GM18873 (cell line): ENCODE measurements at regions not wholly inside any gene's neighbourhood (a gene's known extent, or its start where the extent isn't known, plus 50 kb on each side); places are given as distances from the start of the nearest gene placed in this dataset.

ENCODE experiments used
- ATAC-seq: cut with Tn5 transposase; IDR thresholded peaks from one replicate; pipeline ENCODE4 v1.9.1; 2021; ENCODE audit warnings: mild to moderate bottlenecking, moderate library complexity, moderate number of reproducible peaks; ENCODE audit not compliant: unreplicated experiment, low FRiP score

- no peak for ATAC-seq
Measured at GRCh38 chr1:81144240-81144825, 656.4 kb upstream of the ADGRL2 start.

GRCh38 chr1:81142099-81142826, 658.5 kb upstream of the ADGRL2 start:
- no peak for ATAC-seq

DNA sequence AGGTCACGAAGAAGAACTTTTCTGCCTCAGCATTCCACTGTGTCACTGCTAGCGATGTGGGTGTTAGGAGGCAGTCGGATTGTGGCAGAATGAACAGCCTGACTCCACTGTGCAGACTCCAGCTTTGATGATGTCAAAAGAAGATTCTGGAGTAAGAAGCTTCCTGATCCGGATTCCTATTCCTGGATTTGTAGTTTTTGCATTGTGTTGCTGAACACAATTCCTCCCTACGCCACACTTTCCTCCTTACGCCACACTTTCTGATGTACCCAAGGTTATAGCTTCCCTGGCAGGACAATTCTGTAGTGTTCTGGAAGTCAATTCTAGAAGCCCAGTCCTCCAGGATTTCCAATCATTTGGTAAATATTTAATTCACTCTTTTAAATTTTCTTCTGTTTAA, 665.2 kb upstream of the ADGRL2 start:
- ATAC-seq, result no peak

- no peak for ATAC-seq
Measured at GRCh38 chr1:81129776-81130175, 671.0 kb upstream of the ADGRL2 start.

- no peak for ATAC-seq
Measured at GRCh38 chr1:81129366-81129765, 671.4 kb upstream of the ADGRL2 start.

DNA sequence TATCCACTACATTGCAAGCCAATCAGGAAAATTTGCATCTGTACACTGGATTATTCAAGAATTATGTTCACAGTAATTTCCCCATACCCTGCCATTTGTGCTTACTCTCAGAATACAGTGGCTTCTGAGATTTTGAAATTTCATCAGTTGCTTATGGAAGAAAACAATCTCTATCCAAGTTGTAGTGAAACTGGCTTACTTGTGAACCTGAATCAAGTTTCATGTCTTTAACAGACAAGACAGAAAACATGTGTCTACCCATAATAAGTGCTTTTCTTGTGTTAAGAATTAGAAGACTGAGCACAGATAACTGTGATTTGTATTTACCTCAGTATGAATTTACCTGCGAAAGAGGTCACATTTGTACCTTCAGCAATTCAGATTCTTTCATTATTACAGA, 672.7 kb upstream of the ADGRL2 start:
- no peak for ATAC-seq

DNA sequence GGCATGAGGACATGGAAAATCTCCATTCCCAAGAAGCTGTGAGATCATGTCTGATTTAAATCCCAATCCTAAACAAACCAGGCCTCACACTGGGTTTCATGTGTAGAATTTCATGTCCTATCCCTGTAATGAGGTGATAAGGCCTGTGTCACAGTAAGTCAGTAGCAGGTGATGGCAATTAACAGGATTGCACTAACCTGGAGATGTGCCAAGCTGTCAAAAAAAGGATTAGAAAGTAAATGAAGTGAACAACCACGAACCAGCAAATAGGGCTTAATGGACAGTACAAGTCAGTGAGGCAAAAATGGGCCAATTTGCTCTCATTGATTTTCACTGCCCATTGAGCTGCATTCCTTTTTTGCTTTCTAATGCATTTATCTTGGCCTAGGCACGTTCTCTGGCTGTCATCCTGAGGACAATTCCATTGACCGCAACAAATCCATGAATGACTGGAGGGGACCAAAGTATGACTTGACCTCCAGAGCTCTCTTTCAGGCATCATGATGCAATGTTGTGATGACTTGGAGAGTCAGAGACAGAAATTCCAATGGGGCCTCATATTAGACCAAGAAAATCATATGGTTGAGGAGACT, 673.6 kb upstream of the ADGRL2 start:
- no peak for ATAC-seq

DNA sequence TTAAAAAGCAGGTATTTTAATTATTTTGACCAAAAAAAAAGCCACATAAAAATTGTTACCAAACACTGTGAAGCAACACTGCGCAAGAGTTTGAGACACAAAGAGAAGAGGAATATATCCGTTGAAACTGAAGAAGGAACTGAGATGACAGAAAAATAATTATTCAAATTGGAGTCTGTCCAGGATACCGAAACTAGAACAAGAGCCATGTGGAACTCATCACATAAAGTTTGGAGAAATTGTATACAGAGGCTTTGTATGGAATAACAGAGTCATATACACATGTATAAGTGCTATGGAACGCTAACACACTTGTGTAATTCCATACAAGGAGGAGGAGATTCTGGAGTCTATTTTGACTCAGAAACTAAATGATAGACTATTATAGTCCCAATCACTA, 675.1 kb upstream of the ADGRL2 start:
- ATAC-seq, result no peak

DNA sequence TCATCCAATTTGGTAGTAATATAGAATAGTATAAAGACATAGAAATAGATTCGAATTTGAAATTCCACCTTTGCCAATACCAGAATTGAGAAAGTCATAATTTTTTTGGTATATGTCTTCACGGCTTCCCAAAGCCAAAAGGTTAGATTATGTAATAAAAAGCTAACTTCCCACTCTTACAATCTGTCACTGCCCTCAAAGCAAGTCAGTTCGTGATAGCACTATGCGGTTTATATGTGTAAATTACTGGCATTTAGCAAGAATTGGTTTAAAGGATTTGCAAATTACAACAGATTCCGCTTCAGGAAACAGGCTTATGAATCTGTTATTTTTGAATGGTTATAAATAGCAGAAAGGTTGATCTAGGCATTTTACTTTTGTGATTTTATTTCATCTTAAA, 679.4 kb upstream of the ADGRL2 start:
- no peak for ATAC-seq

DNA sequence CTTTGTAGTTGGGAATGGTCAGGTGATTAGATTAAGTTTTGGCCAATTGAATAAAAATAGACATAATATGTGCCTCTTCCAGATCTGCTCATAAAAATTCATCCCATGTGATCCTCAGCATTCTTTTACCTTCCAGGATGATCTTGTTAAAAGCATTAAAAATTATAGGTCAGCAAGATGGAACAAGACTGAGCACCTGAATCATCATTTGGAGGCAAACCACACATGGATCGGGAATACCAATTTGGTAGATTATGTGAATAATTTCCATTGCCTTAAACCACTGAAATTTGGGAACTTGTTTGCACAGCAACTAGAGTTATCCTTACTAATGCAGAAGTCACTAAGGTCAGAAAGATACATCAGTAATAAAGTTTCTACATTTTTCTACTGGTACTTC, 681.4 kb upstream of the ADGRL2 start:
- ATAC-seq, result no peak

DNA sequence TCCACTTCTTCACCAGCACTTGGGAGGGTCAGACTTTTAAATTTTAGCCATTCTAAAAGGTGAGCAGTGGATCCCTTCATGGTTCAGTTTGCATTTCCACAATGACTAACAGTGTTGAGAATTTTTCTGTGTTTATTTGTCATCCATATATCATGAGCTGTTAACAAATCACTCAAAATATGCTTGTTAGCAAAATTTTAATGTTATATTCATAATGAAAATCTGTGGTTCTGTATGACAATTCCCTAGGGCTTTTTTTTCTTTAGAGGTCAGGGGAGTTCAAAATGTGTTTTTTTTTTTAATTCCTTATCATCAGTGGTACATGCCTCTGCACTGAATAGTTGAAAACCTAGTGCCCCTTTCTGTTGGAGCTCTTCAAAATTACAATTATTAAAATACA, 682.2 kb upstream of the ADGRL2 start:
- no peak for ATAC-seq

DNA sequence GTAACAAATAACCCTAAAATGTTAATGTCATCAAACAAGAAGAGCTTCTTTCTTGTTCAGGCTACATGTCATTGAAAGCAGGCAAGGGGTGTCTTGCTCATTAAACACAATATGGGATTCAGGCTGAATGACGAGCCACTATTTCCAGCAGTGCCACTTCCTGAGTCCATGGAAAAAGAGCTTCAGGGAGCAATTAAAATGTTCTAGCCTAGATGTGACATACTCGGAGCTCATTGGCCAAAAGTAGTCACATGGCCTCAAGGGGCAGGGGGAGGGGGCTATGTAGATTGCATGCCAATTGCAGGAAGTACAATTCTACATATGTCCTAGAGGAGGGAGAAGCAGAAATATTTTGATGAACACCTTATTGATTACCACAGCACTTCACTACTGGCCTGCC, 685.3 kb upstream of the ADGRL2 start:
- no peak for ATAC-seq

GRCh38 chr1:81114191-81114590, 686.5 kb upstream of the ADGRL2 start:
- ATAC-seq, result no peak

GRCh38 chr1:81113688-81114087, 687.0 kb upstream of the ADGRL2 start:
- ATAC-seq, result no peak

GRCh38 chr1:81111818-81112217, 688.9 kb upstream of the ADGRL2 start:
- ATAC-seq, result no peak

- ATAC-seq, result no peak
Measured at GRCh38 chr1:81109038-81109437, 691.7 kb upstream of the ADGRL2 start.

GRCh38 chr1:81097860-81098259, 702.9 kb upstream of the ADGRL2 start:
- ATAC-seq, result no peak

DNA sequence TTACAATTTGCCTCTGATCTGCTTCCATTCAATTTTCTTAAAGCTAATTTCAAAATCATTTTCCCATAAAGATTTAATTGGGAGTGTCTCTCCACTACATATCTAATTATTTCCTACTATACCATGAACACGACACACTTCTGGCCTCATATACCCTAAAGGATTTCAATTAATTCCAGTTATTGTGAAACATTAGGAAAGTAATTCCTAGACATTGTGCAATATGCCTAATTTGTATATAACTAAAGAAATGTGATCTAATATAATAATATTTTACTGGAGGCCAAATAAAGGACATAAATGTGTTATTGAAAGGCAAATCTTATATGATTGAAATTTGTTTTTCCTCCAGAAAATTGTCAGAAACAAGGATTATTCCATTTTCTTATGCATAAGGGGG, 727.2 kb upstream of the ADGRL2 start:
- no peak for ATAC-seq

- ATAC-seq, result no peak
Measured at GRCh38 chr1:81071969-81072753, 728.6 kb upstream of the ADGRL2 start.

DNA sequence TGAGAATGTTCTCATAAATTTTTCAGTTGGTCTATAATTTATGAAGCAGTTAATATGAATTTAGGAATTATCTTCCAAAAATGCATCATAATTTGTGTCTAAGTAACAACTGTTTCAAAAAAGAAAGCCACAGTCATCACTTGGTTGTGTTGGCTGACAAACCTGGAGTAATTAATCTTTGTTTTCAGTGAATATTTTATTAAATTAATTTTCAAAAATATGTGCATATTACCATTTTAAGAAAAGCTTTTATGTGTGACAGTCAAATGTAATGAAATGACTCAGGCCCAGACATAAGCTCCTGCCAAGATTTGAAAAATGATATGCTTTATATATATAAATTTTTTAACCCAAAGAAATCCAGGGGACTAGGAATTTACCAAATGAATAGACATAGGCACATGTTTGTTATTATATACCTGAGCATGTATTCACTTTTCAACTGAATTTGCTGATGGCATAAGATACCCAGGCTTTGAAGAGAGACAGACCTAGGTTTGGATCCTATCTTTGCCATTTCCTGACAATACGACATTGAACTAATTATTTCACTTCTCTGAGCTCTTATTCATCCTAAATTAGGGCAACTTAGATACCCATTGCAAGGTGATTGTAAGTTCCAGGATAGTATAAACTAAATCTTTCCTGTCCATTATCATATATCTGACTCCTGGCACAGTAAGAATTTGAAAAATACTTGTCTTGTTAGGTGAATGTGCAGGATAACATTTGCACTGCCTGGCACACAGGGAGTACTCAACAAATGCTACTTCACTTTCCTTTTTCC, 729.5 kb upstream of the ADGRL2 start:
- ATAC-seq, result no peak

DNA sequence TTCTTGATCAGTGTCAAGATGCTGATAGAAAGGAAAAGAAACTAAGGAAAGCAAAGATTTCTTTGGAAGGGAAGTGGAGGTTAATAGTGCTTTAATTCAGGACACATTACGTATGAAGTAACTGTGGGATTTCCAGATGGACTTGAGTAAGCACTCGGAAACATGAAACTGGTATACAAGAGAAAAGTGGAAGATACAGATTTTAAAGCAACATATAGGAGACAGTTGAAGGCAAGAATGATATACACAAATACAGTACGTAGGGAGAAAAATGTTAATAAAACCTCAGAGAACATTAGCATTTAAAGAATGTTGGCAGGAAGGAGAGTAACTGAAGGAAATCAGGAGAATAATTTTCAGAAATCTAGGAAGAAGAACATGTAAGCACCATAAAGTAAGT, 730.9 kb upstream of the ADGRL2 start:
- no peak for ATAC-seq
